ENCODE measurements at regions not wholly inside any gene's neighbourhood (a gene's known extent, or its start where the extent isn't known, plus 50 kb on each side); places are given as distances from the start of the nearest gene placed in this dataset.

DNA sequence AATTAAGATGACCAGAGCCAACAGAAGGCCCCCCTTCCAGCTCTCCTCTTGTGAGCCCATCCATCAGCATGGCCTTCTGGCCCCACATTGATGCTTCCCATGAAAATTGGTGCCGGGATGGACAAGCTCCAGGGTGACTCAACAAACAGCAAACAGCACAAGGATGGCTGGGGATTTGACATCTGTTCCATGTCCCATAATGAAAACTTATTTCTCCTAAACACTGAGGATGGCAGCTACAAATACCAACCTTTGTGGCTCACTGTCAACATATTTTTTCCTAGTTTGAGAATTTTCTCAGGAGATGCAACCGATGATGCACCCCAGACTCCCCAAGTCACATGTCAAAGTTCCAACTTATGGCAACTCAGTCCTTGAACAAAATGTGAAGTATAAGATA is 169.6 kb upstream of the SIX2 start:
- Histone ChIP-seq H3K4me1 (ENCODE audit: control insufficient read depth, extremely low read depth, insufficient read depth, low read length) (peaks cover 7% of the 10 kb centered on the region), H3K9me3 (ENCODE audit: control insufficient read depth, low read depth, low read length) (no peaks in the 10 kb centered on the region), H3K27ac (ENCODE audit: control insufficient read depth, insufficient read depth, low read length) (no peak overlapping the region), H3K9me1 (ENCODE audit: control insufficient read depth, extremely low read depth, insufficient read depth, low read length) (no peaks in the 10 kb centered on the region), H3K4me2 (ENCODE audit: control insufficient read depth, extremely low read depth, insufficient read depth, low read depth, low read length) (no peak overlapping the region), H3K36me3 (ENCODE audit: control insufficient read depth in 2 of 2, extremely low read depth in 1 of 2, insufficient read depth in 2 of 2, low read length in 2 of 2) (no peaks in the 10 kb centered on the region), H3K9ac (ENCODE audit: control insufficient read depth, extremely low read depth, insufficient read depth, low read length) (no peak overlapping the region), H2AFZ (ENCODE audit: control insufficient read depth, low read length) (no peak overlapping the region), H3K27me3 (ENCODE audit: control insufficient read depth, extremely low read depth, insufficient read depth, low read length) (peaks cover 5% of the 10 kb centered on the region), H4K20me1 (ENCODE audit: control insufficient read depth, extremely low read depth, insufficient read depth, low read length) (no peaks in the 10 kb centered on the region), H3K79me2 (ENCODE audit: control insufficient read depth, insufficient read depth, low read length) (no peaks in the 10 kb centered on the region), H3K4me3 (ENCODE audit: control insufficient read depth in 2 of 3, extremely low read depth in 1 of 3, insufficient read depth in 2 of 3, low read depth in 1 of 3, low read length in 3 of 3) (no peak overlapping the region)
- dilution Hi-C loops (cut with MboI; ENCODE audit: extremely low pct_ligation_motif_present, low sequenced_read_pairs): no loop called here
- TF ChIP-seq, protein P1, sequence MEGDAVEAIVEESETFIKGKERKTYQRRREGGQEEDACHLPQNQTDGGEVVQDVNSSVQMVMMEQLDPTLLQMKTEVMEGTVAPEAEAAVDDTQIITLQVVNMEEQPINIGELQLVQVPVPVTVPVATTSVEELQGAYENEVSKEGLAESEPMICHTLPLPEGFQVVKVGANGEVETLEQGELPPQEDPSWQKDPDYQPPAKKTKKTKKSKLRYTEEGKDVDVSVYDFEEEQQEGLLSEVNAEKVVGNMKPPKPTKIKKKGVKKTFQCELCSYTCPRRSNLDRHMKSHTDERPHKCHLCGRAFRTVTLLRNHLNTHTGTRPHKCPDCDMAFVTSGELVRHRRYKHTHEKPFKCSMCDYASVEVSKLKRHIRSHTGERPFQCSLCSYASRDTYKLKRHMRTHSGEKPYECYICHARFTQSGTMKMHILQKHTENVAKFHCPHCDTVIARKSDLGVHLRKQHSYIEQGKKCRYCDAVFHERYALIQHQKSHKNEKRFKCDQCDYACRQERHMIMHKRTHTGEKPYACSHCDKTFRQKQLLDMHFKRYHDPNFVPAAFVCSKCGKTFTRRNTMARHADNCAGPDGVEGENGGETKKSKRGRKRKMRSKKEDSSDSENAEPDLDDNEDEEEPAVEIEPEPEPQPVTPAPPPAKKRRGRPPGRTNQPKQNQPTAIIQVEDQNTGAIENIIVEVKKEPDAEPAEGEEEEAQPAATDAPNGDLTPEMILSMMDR (optimal IDR thresholded peaks at IDR 0.05 in 1 of 3, IDR thresholded peaks at IDR 0.05 in 1 of 3, conservative IDR thresholded peaks at IDR 0.05 in 1 of 3; ENCODE audit: extremely low read depth in 1 of 3, insufficient read depth in 2 of 3, low read length in 3 of 3): no peak
- TF ChIP-seq EZH2 (IDR thresholded peaks at IDR 0.05; ENCODE audit: low read length): no peak
- FAIRE-seq (no peak), DNase-seq (ENCODE audit: low read depth, low spot score) (no peak)

DNA sequence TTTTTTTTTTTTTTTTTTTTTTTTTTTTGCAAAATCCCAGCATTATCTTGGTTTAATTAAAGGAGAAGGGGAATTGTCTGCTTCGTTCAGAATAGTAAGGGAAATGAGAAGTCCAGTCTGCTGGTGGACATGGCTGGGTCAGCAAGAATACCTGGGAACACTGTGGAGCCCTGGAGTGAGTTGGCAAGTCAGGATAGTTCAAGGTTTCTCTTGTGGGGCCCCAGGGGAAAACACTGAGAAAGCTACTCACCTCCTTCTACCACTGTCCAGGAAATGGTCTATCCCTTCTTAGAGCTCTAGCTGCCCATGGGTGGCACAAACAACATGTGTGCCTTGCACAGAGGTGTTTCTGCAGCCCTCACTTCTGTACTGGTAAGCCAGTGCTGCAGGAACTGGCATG is 169.1 kb upstream of the SIX2 start:
- no peak overlapping the region for H3K4me2 ChIP-seq (ENCODE audit: control insufficient read depth, extremely low read depth, insufficient read depth, low read depth, low read length)
- no peaks in the 10 kb centered on the region for H3K36me3 ChIP-seq (ENCODE audit: control insufficient read depth in 2 of 2, extremely low read depth in 1 of 2, insufficient read depth in 2 of 2, low read length in 2 of 2)
- DNase-seq (ENCODE audit: low read depth, low spot score): no peak
- peaks cover 5% of the 10 kb centered on the region for H3K27me3 ChIP-seq (ENCODE audit: control insufficient read depth, extremely low read depth, insufficient read depth, low read length)
- TF ChIP-seq, protein P1 (optimal IDR thresholded peaks at IDR 0.05 in 1 of 3, IDR thresholded peaks at IDR 0.05 in 1 of 3, conservative IDR thresholded peaks at IDR 0.05 in 1 of 3; ENCODE audit: extremely low read depth in 1 of 3, insufficient read depth in 2 of 3, low read length in 3 of 3): no peak
- no peak for TF ChIP-seq EZH2 (IDR thresholded peaks at IDR 0.05; ENCODE audit: low read length)
- FAIRE-seq: no peak
- H3K9me3 ChIP-seq (ENCODE audit: control insufficient read depth, low read depth, low read length): no peaks in the 10 kb centered on the region
- H3K4me3 ChIP-seq (ENCODE audit: control insufficient read depth in 2 of 3, extremely low read depth in 1 of 3, insufficient read depth in 2 of 3, low read depth in 1 of 3, low read length in 3 of 3): no peak overlapping the region
- H3K79me2 ChIP-seq (ENCODE audit: control insufficient read depth, insufficient read depth, low read length): no peaks in the 10 kb centered on the region
- dilution Hi-C loops (cut with MboI; ENCODE audit: extremely low pct_ligation_motif_present, low sequenced_read_pairs): no loop called here
- H3K9ac ChIP-seq (ENCODE audit: control insufficient read depth, extremely low read depth, insufficient read depth, low read length): no peak overlapping the region
- H3K9me1 ChIP-seq (ENCODE audit: control insufficient read depth, extremely low read depth, insufficient read depth, low read length): no peaks in the 10 kb centered on the region
- peaks cover 9% of the 10 kb centered on the region for H3K4me1 ChIP-seq (ENCODE audit: control insufficient read depth, extremely low read depth, insufficient read depth, low read length)
- no peak overlapping the region for H3K27ac ChIP-seq (ENCODE audit: control insufficient read depth, insufficient read depth, low read length)
- no peak overlapping the region for H2AFZ ChIP-seq (ENCODE audit: control insufficient read depth, low read length)
- H4K20me1 ChIP-seq (ENCODE audit: control insufficient read depth, extremely low read depth, insufficient read depth, low read length): no peaks in the 10 kb centered on the region

All from keratinocyte (primary cell).